ENCODE measurements at regions not wholly inside any gene's neighbourhood (a gene's known extent, or its start where the extent isn't known, plus 50 kb on each side); places are given as distances from the start of the nearest gene placed in this dataset.

DNA sequence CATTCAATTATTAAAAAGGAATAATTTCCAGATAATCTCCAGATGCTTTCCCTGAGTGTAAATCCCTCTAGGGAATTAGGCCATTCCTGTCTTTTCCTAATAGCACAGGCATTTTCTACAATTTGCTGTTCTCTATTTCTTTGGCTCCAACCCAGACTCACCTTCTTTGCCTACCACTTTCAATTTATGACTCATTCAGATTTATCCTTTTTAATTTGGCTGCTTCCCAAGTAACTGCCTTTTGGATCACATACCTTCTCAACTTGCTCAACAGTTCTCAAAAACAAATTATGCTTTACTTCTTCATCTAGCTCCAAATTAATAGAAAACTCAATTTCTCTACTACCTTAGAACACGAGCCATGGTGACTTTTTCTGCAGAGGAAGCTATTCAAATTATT, 1166.3 kb upstream of the PCDH7 start:
- TF ChIP-seq, protein P1, sequence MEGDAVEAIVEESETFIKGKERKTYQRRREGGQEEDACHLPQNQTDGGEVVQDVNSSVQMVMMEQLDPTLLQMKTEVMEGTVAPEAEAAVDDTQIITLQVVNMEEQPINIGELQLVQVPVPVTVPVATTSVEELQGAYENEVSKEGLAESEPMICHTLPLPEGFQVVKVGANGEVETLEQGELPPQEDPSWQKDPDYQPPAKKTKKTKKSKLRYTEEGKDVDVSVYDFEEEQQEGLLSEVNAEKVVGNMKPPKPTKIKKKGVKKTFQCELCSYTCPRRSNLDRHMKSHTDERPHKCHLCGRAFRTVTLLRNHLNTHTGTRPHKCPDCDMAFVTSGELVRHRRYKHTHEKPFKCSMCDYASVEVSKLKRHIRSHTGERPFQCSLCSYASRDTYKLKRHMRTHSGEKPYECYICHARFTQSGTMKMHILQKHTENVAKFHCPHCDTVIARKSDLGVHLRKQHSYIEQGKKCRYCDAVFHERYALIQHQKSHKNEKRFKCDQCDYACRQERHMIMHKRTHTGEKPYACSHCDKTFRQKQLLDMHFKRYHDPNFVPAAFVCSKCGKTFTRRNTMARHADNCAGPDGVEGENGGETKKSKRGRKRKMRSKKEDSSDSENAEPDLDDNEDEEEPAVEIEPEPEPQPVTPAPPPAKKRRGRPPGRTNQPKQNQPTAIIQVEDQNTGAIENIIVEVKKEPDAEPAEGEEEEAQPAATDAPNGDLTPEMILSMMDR (IDR thresholded peaks at IDR 0.05; ENCODE audit: poor library complexity) = no peak
- TF ChIP-seq EZH2 (IDR thresholded peaks at IDR 0.05; ENCODE audit: borderline replicate concordance) = no peak

Data from hepatocyte (in vitro differentiated cells).